ENCODE measurements at regions not wholly inside any gene's neighbourhood (a gene's known extent, or its start where the extent isn't known, plus 50 kb on each side); places are given as distances from the start of the nearest gene placed in this dataset.

- DNase-seq (ENCODE audit: low read depth), result no peak
Observed at GRCh38 chr4:133741766-133742165, 459.8 kb downstream of the PABPC4L start.

GRCh38 chr4:133720001-133720400 lies 481.6 kb downstream of the PABPC4L start:
- no peak for DNase-seq (ENCODE audit: low read depth)

- no peak for DNase-seq (ENCODE audit: low read depth)
Observed at GRCh38 chr4:133719098-133719497, 482.5 kb downstream of the PABPC4L start.

GRCh38 chr4:133714211-133714610 lies 487.4 kb downstream of the PABPC4L start:
- no peak for DNase-seq (ENCODE audit: low read depth)

GRCh38 chr4:133713340-133713739 lies 488.2 kb downstream of the PABPC4L start:
- no peak for DNase-seq (ENCODE audit: low read depth)

- DNase-seq (ENCODE audit: low read depth), result no peak
Observed at GRCh38 chr4:133711817-133712216, 489.8 kb downstream of the PABPC4L start.

- DNase-seq (ENCODE audit: low read depth), result no peak
Observed at GRCh38 chr4:133694416-133694815, 507.2 kb downstream of the PABPC4L start.

- no peak for DNase-seq (ENCODE audit: low read depth)
Observed at GRCh38 chr4:133683967-133684366, 517.6 kb downstream of the PABPC4L start.

- DNase-seq (ENCODE audit: low read depth), result no peak
Observed at GRCh38 chr4:133668061-133668851, 519.2 kb downstream of the PCDH10 start.

GRCh38 chr4:133647206-133647605 lies 498.1 kb downstream of the PCDH10 start:
- DNase-seq (ENCODE audit: low read depth), result no peak

GRCh38 chr4:133641191-133641590 lies 492.1 kb downstream of the PCDH10 start:
- no peak for DNase-seq (ENCODE audit: low read depth)

- DNase-seq (ENCODE audit: low read depth), result no peak
Observed at GRCh38 chr4:133638751-133639150, 489.7 kb downstream of the PCDH10 start.

- no peak for DNase-seq (ENCODE audit: low read depth)
Observed at GRCh38 chr4:133637161-133637560, 488.1 kb downstream of the PCDH10 start.

- DNase-seq (ENCODE audit: low read depth), result no peak
Observed at GRCh38 chr4:133624744-133625143, 475.6 kb downstream of the PCDH10 start.

- no peak for DNase-seq (ENCODE audit: low read depth)
Observed at GRCh38 chr4:133623847-133624246, 474.8 kb downstream of the PCDH10 start.

- no peak for DNase-seq (ENCODE audit: low read depth)
Observed at GRCh38 chr4:133621628-133622027, 472.5 kb downstream of the PCDH10 start.

GRCh38 chr4:133620555-133620954 lies 471.5 kb downstream of the PCDH10 start:
- DNase-seq (ENCODE audit: low read depth), result no peak

- no peak for DNase-seq (ENCODE audit: low read depth)
Observed at GRCh38 chr4:133618963-133619362, 469.9 kb downstream of the PCDH10 start.

- DNase-seq (ENCODE audit: low read depth), result no peak
Observed at GRCh38 chr4:133600008-133600407, 450.9 kb downstream of the PCDH10 start.

GRCh38 chr4:133598779-133599178 lies 449.7 kb downstream of the PCDH10 start:
- no peak for DNase-seq (ENCODE audit: low read depth)

- DNase-seq (ENCODE audit: low read depth), result no peak
Observed at GRCh38 chr4:133597251-133597650, 448.2 kb downstream of the PCDH10 start.

GRCh38 chr4:133596459-133596858 lies 447.4 kb downstream of the PCDH10 start:
- DNase-seq (ENCODE audit: low read depth), result no peak

- peak; percentile 67 for DNase-seq (ENCODE audit: low read depth)
Observed at GRCh38 chr4:133594390-133595207, 445.5 kb downstream of the PCDH10 start.

Data from GM04504 (cell line).